ENCODE measurements at regions not wholly inside any gene's neighbourhood (a gene's known extent, or its start where the extent isn't known, plus 50 kb on each side); places are given as distances from the start of the nearest gene placed in this dataset.

- ATAC-seq: no peak
- TF ChIP-seq PPARA (CRISPR knock-in tag; IDR thresholded peaks at IDR 0.05; ENCODE audit: borderline replicate concordance) (no peak), TOX (CRISPR knock-in tag; IDR thresholded peaks at IDR 0.05; ENCODE audit: borderline replicate concordance) (no peak), ESRRG (CRISPR knock-in tag; IDR thresholded peaks at IDR 0.05) (no peak), ZNF70 (CRISPR knock-in tag; IDR thresholded peaks at IDR 0.05) (no peak), BACH2 (CRISPR knock-in tag; IDR thresholded peaks at IDR 0.05; ENCODE audit: borderline replicate concordance) (no peak), ARNTL (CRISPR knock-in tag; IDR thresholded peaks at IDR 0.05; ENCODE audit: borderline replicate concordance, low read depth) (no peak), ZFP30 (CRISPR knock-in tag; IDR thresholded peaks at IDR 0.05) (no peak)
- TF ChIP-seq, protein P1, sequence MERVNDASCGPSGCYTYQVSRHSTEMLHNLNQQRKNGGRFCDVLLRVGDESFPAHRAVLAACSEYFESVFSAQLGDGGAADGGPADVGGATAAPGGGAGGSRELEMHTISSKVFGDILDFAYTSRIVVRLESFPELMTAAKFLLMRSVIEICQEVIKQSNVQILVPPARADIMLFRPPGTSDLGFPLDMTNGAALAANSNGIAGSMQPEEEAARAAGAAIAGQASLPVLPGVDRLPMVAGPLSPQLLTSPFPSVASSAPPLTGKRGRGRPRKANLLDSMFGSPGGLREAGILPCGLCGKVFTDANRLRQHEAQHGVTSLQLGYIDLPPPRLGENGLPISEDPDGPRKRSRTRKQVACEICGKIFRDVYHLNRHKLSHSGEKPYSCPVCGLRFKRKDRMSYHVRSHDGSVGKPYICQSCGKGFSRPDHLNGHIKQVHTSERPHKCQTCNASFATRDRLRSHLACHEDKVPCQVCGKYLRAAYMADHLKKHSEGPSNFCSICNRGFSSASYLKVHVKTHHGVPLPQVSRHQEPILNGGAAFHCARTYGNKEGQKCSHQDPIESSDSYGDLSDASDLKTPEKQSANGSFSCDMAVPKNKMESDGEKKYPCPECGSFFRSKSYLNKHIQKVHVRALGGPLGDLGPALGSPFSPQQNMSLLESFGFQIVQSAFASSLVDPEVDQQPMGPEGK (CRISPR knock-in tag; IDR thresholded peaks at IDR 0.05; ENCODE audit: borderline replicate concordance): no peak
These were observed 330.1 kb downstream of the CMPK2 start for GRCh38 chr2:6535572-6535971.

GRCh38 chr2:6538607-6539006 is 327.1 kb downstream of the CMPK2 start:
- ATAC-seq: no peak
- TF ChIP-seq ISL1 (CRISPR knock-in tag; IDR thresholded peaks at IDR 0.05): no peak
- no peak for TF ChIP-seq ZNF565 (CRISPR knock-in tag; conservative IDR thresholded peaks at IDR 0.05; ENCODE audit: low read depth)
- TF ChIP-seq SNAI2 (CRISPR knock-in tag; IDR thresholded peaks at IDR 0.05): no peak
- TF ChIP-seq, protein P1 (CRISPR knock-in tag; IDR thresholded peaks at IDR 0.05; ENCODE audit: borderline replicate concordance): no peak
- no peak for TF ChIP-seq TSHZ2 (CRISPR knock-in tag; IDR thresholded peaks at IDR 0.05)
- no peak for TF ChIP-seq PPARA (CRISPR knock-in tag; IDR thresholded peaks at IDR 0.05; ENCODE audit: borderline replicate concordance)
- TF ChIP-seq ZFP3 (CRISPR knock-in tag; IDR thresholded peaks at IDR 0.05): no peak
- no peak for TF ChIP-seq ARNTL (CRISPR knock-in tag; IDR thresholded peaks at IDR 0.05; ENCODE audit: borderline replicate concordance, low read depth)
- TF ChIP-seq OSR1 (CRISPR knock-in tag; IDR thresholded peaks at IDR 0.05): no peak
- no peak for TF ChIP-seq ZNF8 (CRISPR knock-in tag; IDR thresholded peaks at IDR 0.05)
- no peak for TF ChIP-seq TCF4 (CRISPR knock-in tag; IDR thresholded peaks at IDR 0.05; ENCODE audit: borderline replicate concordance)
- no peak for TF ChIP-seq ESRRG (CRISPR knock-in tag; IDR thresholded peaks at IDR 0.05)
- TF ChIP-seq GLIS3 (CRISPR knock-in tag; IDR thresholded peaks at IDR 0.05): no peak

DNA sequence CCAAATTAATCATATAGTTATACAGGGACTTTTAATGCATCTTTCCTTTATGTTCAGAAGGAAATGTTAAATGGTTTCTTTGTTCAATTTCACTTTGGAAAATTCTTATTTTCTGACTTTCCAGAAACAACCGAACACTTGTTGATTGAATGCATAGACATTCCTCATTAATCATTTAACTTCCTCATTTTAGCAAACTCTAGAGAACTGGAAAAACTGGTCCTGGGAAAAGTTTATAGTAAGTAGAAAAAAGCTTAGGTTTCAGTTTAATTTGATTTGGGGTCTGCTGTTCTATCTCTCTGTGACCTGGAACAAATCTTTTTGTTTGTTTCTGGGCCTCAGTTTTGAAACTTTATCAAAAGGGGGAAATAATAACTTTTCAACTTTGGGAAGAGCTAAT is 320.4 kb downstream of the CMPK2 start:
- no peak for ATAC-seq
- no peak for TF ChIP-seq ZFP3 (CRISPR knock-in tag; IDR thresholded peaks at IDR 0.05)
- no peak for TF ChIP-seq OSR1 (CRISPR knock-in tag; IDR thresholded peaks at IDR 0.05)
- TF ChIP-seq POU6F1 (CRISPR knock-in tag; IDR thresholded peaks at IDR 0.05; ENCODE audit: borderline replicate concordance, low read depth): no peak
- TF ChIP-seq PPARA (CRISPR knock-in tag; IDR thresholded peaks at IDR 0.05; ENCODE audit: borderline replicate concordance): no peak
- no peak for TF ChIP-seq ZFP30 (CRISPR knock-in tag; IDR thresholded peaks at IDR 0.05)
- TF ChIP-seq CREB5 (CRISPR knock-in tag; IDR thresholded peaks at IDR 0.05; ENCODE audit: low read depth): no peak

Measured in SK-N-SH treated with all-trans-retinoic acid at 6 μM for 48 hours (cell line).